SU-DHL-6 (cell line): ENCODE measurements at regions not wholly inside any gene's neighbourhood (a gene's known extent, or its start where the extent isn't known, plus 50 kb on each side); places are given as distances from the start of the nearest gene placed in this dataset.

Experiments
- H2AFZ ChIP-seq: fragments of 200-600 bp; sonication (generic); 2 replicates; pipeline ENCODE4 v1.6.1; 2014; ENCODE audit warnings: low read depth, mild to moderate bottlenecking, moderate library complexity, mixed read lengths, antibody characterized with exemption, low read length; ENCODE audit not compliant: severe bottlenecking
- H3F3A ChIP-seq: fragments of 200-600 bp; shearing (Covaris generic); 2 replicates; pipeline ENCODE4 v1.6.0; 2016; ENCODE audit warnings: antibody characterized with exemption, mild to moderate bottlenecking; ENCODE audit not compliant: insufficient read depth
- H3K27ac ChIP-seq: fragments of 200-600 bp; sonication (generic); 2 replicates; pipeline ENCODE4 v1.5.1; 2016; ENCODE audit warnings: low read depth, mild to moderate bottlenecking, low read length, moderate library complexity, mixed read lengths
- H3K27me3 ChIP-seq: fragments of 200-600 bp; sonication (generic), shearing (Covaris generic); 2 replicates; pipeline ENCODE4 v1.6.0; 2014; ENCODE audit warnings: mild to moderate bottlenecking, low read length
- H3K36me3 ChIP-seq: fragments of 200-600 bp; sonication (generic); 2 replicates; pipeline ENCODE4 v1.6.1; 2014; ENCODE audit warnings: mild to moderate bottlenecking, low read length, mixed read lengths
- H3K4me2 ChIP-seq: fragments of 300-600, 200-600 bp; shearing (Covaris generic), sonication (generic); 2 replicates; pipeline ENCODE4 v1.6.0; 2014; ENCODE audit warnings: low read length, low read depth, mild to moderate bottlenecking; ENCODE audit not compliant: poor library complexity, severe bottlenecking
- H3K4me3 ChIP-seq: fragments of 200-600 bp; sonication (generic); 2 replicates; pipeline ENCODE4 v1.5.1; 2014; ENCODE audit warnings: antibody characterized with exemption, low read length, mild to moderate bottlenecking, mixed read lengths; ENCODE audit not compliant: insufficient read depth, poor library complexity, severe bottlenecking
- H3K79me2 ChIP-seq: fragments of 200-600 bp; sonication (generic); 2 replicates; pipeline ENCODE4 v1.6.1; 2014; ENCODE audit warnings: mild to moderate bottlenecking, low read length, moderate library complexity; ENCODE audit not compliant: insufficient read depth
- H3K9ac ChIP-seq: fragments of 200-600 bp; sonication (generic); 2 replicates; pipeline ENCODE4 v1.7.0; 2014; ENCODE audit warnings: mild to moderate bottlenecking, low read length
- H3K9me2 ChIP-seq: fragments of 200-600 bp; sonication (generic); replicated peaks from 2 replicates; pipeline ENCODE4 v1.6.1; 2014; ENCODE audit warnings: low read length; ENCODE audit not compliant: insufficient read depth
- H3K9me3 ChIP-seq: fragments of 200-600 bp; sonication (generic); 2 replicates; pipeline ENCODE4 v1.6.1; 2014; ENCODE audit warnings: low read length, mixed read lengths; ENCODE audit not compliant: insufficient read depth
- H4K20me1 ChIP-seq: fragments of 200-600 bp; sonication (generic); 2 replicates; pipeline ENCODE4 v1.6.1; 2014; ENCODE audit warnings: low read depth, mild to moderate bottlenecking, antibody characterized with exemption, low read length, moderate library complexity, mixed read lengths
- EZH2phosphoT487 ChIP-seq: fragments of 200-600 bp; sonication (generic), shearing (Covaris generic); conservative IDR thresholded peaks from 2 replicates; pipeline ENCODE4 v1.6.1; 2018; ENCODE audit warnings: mild to moderate bottlenecking, antibody characterized with exemption, low read length, moderate library complexity, mixed read lengths
- TF ChIP-seq, protein P1 (sequence below): fragments of 200-600 bp; sonication (generic); IDR thresholded peaks from one replicate; pipeline ENCODE4 v1.5.1; 2017; ENCODE audit warnings: antibody characterized with exemption, mild to moderate bottlenecking, low read length, moderate library complexity; ENCODE audit not compliant: insufficient read depth, poor library complexity, severe bottlenecking

- Histone ChIP-seq H3K27me3 (no peaks in the 10 kb centered on the region), H3K9me3 (no peaks in the 10 kb centered on the region), H4K20me1 (no peaks in the 10 kb centered on the region), H3K79me2 (no peaks in the 10 kb centered on the region), H3K4me3 (no peak overlapping the region), H3K27ac (no peak overlapping the region), H3K36me3 (no peaks in the 10 kb centered on the region), H3K9ac (no peak overlapping the region), H3K9me2 (no peaks in the 10 kb centered on the region), H3K4me2 (no peak overlapping the region), H3F3A (no peaks in the 10 kb centered on the region), H2AFZ (no peak overlapping the region)
- TF ChIP-seq, protein P1, sequence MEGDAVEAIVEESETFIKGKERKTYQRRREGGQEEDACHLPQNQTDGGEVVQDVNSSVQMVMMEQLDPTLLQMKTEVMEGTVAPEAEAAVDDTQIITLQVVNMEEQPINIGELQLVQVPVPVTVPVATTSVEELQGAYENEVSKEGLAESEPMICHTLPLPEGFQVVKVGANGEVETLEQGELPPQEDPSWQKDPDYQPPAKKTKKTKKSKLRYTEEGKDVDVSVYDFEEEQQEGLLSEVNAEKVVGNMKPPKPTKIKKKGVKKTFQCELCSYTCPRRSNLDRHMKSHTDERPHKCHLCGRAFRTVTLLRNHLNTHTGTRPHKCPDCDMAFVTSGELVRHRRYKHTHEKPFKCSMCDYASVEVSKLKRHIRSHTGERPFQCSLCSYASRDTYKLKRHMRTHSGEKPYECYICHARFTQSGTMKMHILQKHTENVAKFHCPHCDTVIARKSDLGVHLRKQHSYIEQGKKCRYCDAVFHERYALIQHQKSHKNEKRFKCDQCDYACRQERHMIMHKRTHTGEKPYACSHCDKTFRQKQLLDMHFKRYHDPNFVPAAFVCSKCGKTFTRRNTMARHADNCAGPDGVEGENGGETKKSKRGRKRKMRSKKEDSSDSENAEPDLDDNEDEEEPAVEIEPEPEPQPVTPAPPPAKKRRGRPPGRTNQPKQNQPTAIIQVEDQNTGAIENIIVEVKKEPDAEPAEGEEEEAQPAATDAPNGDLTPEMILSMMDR, result no peak
- no peak for TF ChIP-seq EZH2phosphoT487
Measured at GRCh38 chrX:22404297-22404696, 131.6 kb downstream of the CBLL2 start.

DNA sequence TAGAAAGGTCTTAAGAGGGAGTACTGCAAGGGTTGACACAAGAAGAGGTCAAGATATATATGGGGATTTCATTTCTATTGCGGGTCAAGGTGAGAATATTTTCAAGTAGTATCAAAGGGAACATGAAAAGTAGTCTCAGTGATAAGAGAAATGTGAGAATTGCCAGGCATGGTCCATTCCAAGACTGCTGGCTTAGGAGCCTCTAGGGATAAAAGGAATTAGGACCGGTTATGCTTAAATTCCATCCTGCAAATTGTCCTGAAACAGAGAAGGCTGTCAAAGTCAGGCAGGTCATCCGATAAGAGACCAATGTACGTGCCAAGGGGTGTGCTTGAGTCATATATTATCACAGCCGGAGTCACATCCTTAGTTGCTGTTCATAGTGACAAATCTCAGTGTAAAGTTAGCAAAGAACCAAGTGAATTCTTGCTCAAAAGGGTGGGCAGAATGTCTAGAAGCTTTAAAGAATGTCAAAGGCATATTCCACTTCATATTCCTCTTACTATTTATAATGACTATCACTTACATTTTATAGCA lies 133.6 kb downstream of the CBLL2 start:
- Histone ChIP-seq H3F3A (no peaks in the 10 kb centered on the region), H4K20me1 (no peaks in the 10 kb centered on the region), H3K27me3 (no peaks in the 10 kb centered on the region), H3K4me2 (no peak overlapping the region), H3K9ac (no peak overlapping the region), H3K27ac (no peak overlapping the region), H3K36me3 (no peaks in the 10 kb centered on the region), H3K4me3 (no peak overlapping the region), H3K79me2 (no peaks in the 10 kb centered on the region), H3K9me2 (no peaks in the 10 kb centered on the region), H3K9me3 (no peaks in the 10 kb centered on the region), H2AFZ (no peak overlapping the region)
- TF ChIP-seq EZH2phosphoT487, result no peak
- TF ChIP-seq, protein P1, result no peak

DNA sequence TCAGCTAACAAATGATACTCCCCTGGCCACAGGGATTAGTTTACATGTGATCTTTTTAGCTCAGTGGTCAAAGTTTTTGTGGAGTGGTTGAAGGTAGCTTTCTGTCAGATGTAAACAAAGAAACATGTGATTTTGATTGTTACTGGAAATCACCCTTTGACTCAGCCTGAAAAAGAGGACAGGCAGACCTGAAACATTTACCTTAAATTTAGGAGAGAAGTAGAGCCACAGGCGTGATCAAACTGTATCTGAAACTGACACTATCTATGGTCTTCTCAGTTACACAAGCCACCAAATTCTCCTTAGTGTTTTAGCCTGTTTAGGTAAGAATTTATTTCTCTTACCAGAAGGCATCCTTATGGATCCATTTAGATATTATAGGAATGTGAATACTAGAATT lies 136.7 kb downstream of the CBLL2 start:
- Histone ChIP-seq H3K79me2 (no peaks in the 10 kb centered on the region), H3K36me3 (no peaks in the 10 kb centered on the region), H3K9me3 (no peaks in the 10 kb centered on the region), H3K4me3 (no peak overlapping the region), H3K27ac (no peak overlapping the region), H3K27me3 (no peaks in the 10 kb centered on the region), H2AFZ (no peak overlapping the region), H3F3A (no peaks in the 10 kb centered on the region), H4K20me1 (no peaks in the 10 kb centered on the region), H3K4me2 (no peak overlapping the region), H3K9ac (no peak overlapping the region), H3K9me2 (no peaks in the 10 kb centered on the region)
- TF ChIP-seq, protein P1, result no peak
- no peak for TF ChIP-seq EZH2phosphoT487
